Keratinocyte (primary cell): ENCODE measurements at regions not wholly inside any gene's neighbourhood (a gene's known extent, or its start where the extent isn't known, plus 50 kb on each side); places are given as distances from the start of the nearest gene placed in this dataset.
"Not testable (repeated sequence)": the region's sequence is repeated elsewhere in the genome, so short reads cannot be mapped to it uniquely, and the experiment has no call there.

Experiments used
- DNase-seq: peaks from one replicate; pipeline ENCODE4 v3.0.0-alpha.2; 2011; ENCODE audit warnings: low read depth, missing footprints, low spot score
- FAIRE-seq: peaks from 2 replicates; lab custom pipeline; 2011; peaks lifted over from hg19 to GRCh38; lab: Jason Lieb, UNC
- H2AFZ ChIP-seq: 2 replicates; pipeline ENCODE4 v1.6.0; 2012; ENCODE audit warnings: low read length, control low read depth, inconsistent platforms; ENCODE audit not compliant: control insufficient read depth
- H3K27ac ChIP-seq: 2 replicates; pipeline ENCODE4 v1.5.1; 2011; ENCODE audit warnings: low read length; ENCODE audit not compliant: control insufficient read depth, insufficient read depth
- H3K27me3 ChIP-seq: 3 replicates; pipeline ENCODE4 v1.6.0; 2011; ENCODE audit warnings: low read length; ENCODE audit not compliant: control insufficient read depth, insufficient read depth; ENCODE audit errors: extremely low read depth
- H3K36me3 ChIP-seq, 2 experiments: 2 replicates in 1 of 2; 3 replicates in 1 of 2; pipeline ENCODE4 v1.5.1; 2011; ENCODE audit warnings: low read length in 2 of 2, mild to moderate bottlenecking in 1 of 2; ENCODE audit not compliant: control insufficient read depth in 2 of 2, insufficient read depth in 2 of 2; ENCODE audit errors: extremely low read depth in 1 of 2
- H3K4me1 ChIP-seq: 3 replicates; pipeline ENCODE4 v1.5.1; 2011; ENCODE audit warnings: low read length; ENCODE audit not compliant: control insufficient read depth, insufficient read depth; ENCODE audit errors: extremely low read depth
- H3K4me2 ChIP-seq: 3 replicates; pipeline ENCODE4 v1.6.0; 2011; ENCODE audit warnings: low read depth, low read length; ENCODE audit not compliant: control insufficient read depth, insufficient read depth; ENCODE audit errors: extremely low read depth
- H3K4me3 ChIP-seq, 3 experiments: fragments of 200-600 bp in 1 of 3; sonication (generic) in 1 of 3; 2 replicates in 2 of 3; 3 replicates in 1 of 3; pipeline ENCODE4 v1.5.1; 2011 to 2016; ENCODE audit warnings: low read length in 3 of 3, mild to moderate bottlenecking in 3 of 3, control low read depth in 2 of 3, inconsistent platforms in 1 of 3, low read depth in 1 of 3, mixed read lengths in 1 of 3, mixed run types in 1 of 3, moderate library complexity in 1 of 3; ENCODE audit not compliant: control insufficient read depth in 2 of 3, insufficient read depth in 2 of 3; ENCODE audit errors: extremely low read depth in 1 of 3
- H3K79me2 ChIP-seq: 2 replicates; pipeline ENCODE4 v1.6.0; 2012; ENCODE audit warnings: low read length; ENCODE audit not compliant: control insufficient read depth, insufficient read depth
- H3K9ac ChIP-seq: 3 replicates; pipeline ENCODE4 v1.6.0; 2011; ENCODE audit warnings: low read length; ENCODE audit not compliant: control insufficient read depth, insufficient read depth; ENCODE audit errors: extremely low read depth
- H3K9me1 ChIP-seq: 3 replicates; pipeline ENCODE4 v1.6.0; 2011; ENCODE audit warnings: low read length; ENCODE audit not compliant: control insufficient read depth, insufficient read depth; ENCODE audit errors: extremely low read depth
- H3K9me3 ChIP-seq: 2 replicates; pipeline ENCODE4 v1.5.1; 2012; ENCODE audit warnings: low read depth, low read length; ENCODE audit not compliant: control insufficient read depth
- H4K20me1 ChIP-seq: 3 replicates; pipeline ENCODE4 v1.6.0; 2011; ENCODE audit warnings: low read length; ENCODE audit not compliant: control insufficient read depth, insufficient read depth; ENCODE audit errors: extremely low read depth
- dilution Hi-C: fragments of 300-500 bp; cut with MboI; formaldehyde crosslinking; loops from one replicate; pipeline ENCODE4 v1.7.0; 2020; ENCODE audit warnings: low sequenced_read_pairs; ENCODE audit not compliant: extremely low pct_ligation_motif_present

DNA sequence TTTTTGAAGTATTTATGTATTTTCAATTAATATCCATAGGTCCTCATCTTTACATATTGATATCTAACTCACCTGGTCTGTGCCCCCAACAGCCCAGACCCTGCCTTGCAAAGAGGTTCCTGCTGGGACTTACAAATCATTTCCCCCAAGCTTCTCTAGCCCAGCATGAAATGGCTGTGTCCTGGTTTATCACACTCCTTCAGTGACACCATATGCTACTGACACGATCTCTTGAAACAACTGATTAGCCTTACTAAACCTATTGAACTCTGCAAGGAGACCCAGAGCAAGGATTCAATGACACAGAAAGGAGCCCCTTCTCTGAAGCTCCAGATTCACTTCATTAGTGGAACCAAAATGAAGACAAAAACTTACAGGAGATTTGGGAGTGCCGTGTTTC is 507.4 kb downstream of the TP53TG3F start:
- dilution Hi-C loops, FAIRE-seq: not testable (repeated sequence)

DNA sequence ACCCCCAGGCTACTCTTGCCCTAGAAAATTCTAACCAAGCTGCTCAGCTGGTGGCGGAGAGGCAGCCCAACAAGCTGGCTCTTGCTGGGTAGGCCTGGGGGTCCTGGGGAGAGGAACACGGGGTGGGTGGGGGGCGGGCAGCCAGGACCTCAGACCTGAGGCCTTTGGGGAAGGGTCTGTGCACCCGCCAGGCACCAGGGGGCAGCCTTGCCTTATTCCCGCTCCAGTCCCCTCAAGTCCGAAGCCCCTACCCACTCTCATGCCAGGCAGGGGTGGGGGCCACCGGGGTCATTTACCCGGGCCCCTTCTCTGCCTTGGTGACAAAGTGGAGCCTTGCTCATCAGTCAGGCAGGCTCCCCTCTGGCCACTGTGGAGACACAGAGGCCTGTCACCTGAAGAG is 515.1 kb downstream of the TP53TG3F start:
- FAIRE-seq, H3K36me3 ChIP-seq, H3K27ac ChIP-seq, H4K20me1 ChIP-seq, H3K9me3 ChIP-seq, H3K9me1 ChIP-seq, DNase-seq, H3K4me2 ChIP-seq, H2AFZ ChIP-seq, dilution Hi-C loops, H3K79me2 ChIP-seq, H3K9ac ChIP-seq, H3K27me3 ChIP-seq, H3K4me1 ChIP-seq, H3K4me3 ChIP-seq: not testable (repeated sequence)

More for the DNA sequence above, 507.4 kb downstream of the TP53TG3F start:
- not testable (repeated sequence) for H3K9me3 ChIP-seq, H3K27me3 ChIP-seq, H3K79me2 ChIP-seq, H3K9me1 ChIP-seq, H3K4me1 ChIP-seq, H3K4me3 ChIP-seq, H3K4me2 ChIP-seq, DNase-seq, H3K9ac ChIP-seq, H4K20me1 ChIP-seq, H2AFZ ChIP-seq, H3K27ac ChIP-seq, H3K36me3 ChIP-seq

DNA sequence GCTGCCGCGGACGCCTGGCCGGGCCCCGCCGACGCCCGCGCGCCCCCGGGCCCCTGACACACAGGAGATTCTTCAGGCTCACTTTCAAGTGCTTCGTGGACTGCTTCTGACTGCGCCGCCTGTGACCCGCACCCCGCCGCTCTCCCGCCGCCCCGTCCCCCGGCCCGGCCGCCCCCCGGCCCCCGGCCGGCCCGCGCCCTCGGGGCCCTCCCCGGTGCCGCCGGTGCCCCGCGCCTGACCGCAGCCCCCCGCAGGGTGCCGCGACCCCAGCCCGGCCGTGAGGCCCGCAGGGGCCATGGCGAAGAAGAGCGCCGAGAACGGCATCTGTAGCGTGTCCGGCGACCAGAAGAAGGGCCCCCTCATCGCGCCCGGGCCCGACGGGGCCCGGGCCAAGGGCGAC is 516.3 kb downstream of the TP53TG3F start:
- H3K9me1 ChIP-seq, H3K27me3 ChIP-seq, DNase-seq, H3K4me2 ChIP-seq, H3K27ac ChIP-seq, FAIRE-seq, H3K36me3 ChIP-seq, dilution Hi-C loops, H2AFZ ChIP-seq, H3K9me3 ChIP-seq, H3K4me1 ChIP-seq, H3K79me2 ChIP-seq, H3K4me3 ChIP-seq, H3K9ac ChIP-seq, H4K20me1 ChIP-seq: not testable (repeated sequence)

DNA sequence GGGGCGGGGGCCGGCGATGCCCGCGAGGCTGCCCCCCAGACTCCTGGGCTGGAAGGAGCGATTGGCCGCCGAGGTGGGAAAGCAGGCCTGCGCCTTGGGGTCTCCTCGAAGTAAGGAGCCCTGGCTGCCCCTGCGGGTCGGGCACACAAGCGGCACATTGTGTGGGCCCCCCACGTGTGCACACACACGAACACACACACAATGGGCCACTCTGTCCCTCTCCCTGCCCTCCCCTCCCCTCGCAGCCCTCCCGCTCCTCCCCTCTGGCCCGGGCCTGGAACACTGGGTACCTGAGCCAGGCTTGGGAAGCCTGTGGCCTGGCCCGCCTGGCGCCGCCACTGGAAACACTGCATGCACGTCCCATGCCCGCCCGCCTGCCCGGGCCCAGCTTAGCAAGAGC is 517.1 kb downstream of the TP53TG3F start:
- not testable (repeated sequence) for FAIRE-seq

DNA sequence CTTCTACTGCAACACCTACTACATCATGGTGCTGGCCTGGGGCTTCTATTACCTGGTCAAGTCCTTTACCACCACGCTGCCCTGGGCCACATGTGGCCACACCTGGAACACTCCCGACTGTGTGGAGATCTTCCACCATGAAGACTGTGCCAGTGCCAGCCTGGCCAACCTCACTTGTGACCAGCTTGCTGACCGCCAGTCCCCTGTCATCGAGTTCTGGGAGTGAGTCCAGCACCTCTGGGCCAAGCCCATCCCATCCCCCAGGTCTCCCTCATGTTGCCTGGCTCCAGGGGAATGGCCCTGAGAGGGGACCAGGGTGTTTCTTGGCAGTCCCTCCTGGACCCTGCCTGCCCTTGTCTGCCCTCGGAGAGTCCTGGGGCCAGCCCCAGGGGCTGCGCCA is 519.4 kb downstream of the TP53TG3F start:
- H3K36me3 ChIP-seq, H3K4me2 ChIP-seq, dilution Hi-C loops, H3K27ac ChIP-seq, FAIRE-seq, H3K9me1 ChIP-seq, H3K27me3 ChIP-seq, H3K4me1 ChIP-seq, H3K79me2 ChIP-seq, DNase-seq, H3K9ac ChIP-seq, H3K9me3 ChIP-seq, H2AFZ ChIP-seq, H3K4me3 ChIP-seq, H4K20me1 ChIP-seq: not testable (repeated sequence)

More for the DNA sequence above, 517.1 kb downstream of the TP53TG3F start:
- H3K79me2 ChIP-seq, H3K9ac ChIP-seq, H3K36me3 ChIP-seq, H3K4me2 ChIP-seq, H3K27ac ChIP-seq, H3K4me1 ChIP-seq, H2AFZ ChIP-seq, DNase-seq, H3K9me3 ChIP-seq, H3K4me3 ChIP-seq, H4K20me1 ChIP-seq, H3K9me1 ChIP-seq, dilution Hi-C loops, H3K27me3 ChIP-seq: not testable (repeated sequence)
